ENCODE measurements at regions not wholly inside any gene's neighbourhood (a gene's known extent, or its start where the extent isn't known, plus 50 kb on each side); places are given as distances from the start of the nearest gene placed in this dataset.

- TF ChIP-seq, protein P1, sequence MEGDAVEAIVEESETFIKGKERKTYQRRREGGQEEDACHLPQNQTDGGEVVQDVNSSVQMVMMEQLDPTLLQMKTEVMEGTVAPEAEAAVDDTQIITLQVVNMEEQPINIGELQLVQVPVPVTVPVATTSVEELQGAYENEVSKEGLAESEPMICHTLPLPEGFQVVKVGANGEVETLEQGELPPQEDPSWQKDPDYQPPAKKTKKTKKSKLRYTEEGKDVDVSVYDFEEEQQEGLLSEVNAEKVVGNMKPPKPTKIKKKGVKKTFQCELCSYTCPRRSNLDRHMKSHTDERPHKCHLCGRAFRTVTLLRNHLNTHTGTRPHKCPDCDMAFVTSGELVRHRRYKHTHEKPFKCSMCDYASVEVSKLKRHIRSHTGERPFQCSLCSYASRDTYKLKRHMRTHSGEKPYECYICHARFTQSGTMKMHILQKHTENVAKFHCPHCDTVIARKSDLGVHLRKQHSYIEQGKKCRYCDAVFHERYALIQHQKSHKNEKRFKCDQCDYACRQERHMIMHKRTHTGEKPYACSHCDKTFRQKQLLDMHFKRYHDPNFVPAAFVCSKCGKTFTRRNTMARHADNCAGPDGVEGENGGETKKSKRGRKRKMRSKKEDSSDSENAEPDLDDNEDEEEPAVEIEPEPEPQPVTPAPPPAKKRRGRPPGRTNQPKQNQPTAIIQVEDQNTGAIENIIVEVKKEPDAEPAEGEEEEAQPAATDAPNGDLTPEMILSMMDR (IDR thresholded peaks at IDR 0.05; ENCODE audit: low read depth, low read length): no peak
- TF ChIP-seq POLR2A (IDR thresholded peaks at IDR 0.05; ENCODE audit: extremely low read depth, insufficient read length): no peak
Measured at GRCh38 chr20:55174172-55174571, 698.8 kb downstream of the DOK5 start.
